ENCODE measurements at regions not wholly inside any gene's neighbourhood (a gene's known extent, or its start where the extent isn't known, plus 50 kb on each side); places are given as distances from the start of the nearest gene placed in this dataset.

GRCh38 chr2:194603429-194603828 lies 1053.6 kb upstream of the SLC39A10 start:
- no peaks in the 10 kb centered on the region for H3K27me3 ChIP-seq (ENCODE audit: control insufficient read depth, insufficient read depth, low read length)
- no peak overlapping the region for H3K9ac ChIP-seq (ENCODE audit: low read length)
- no peak overlapping the region for H3K27ac ChIP-seq (ENCODE audit: low read depth, low read length)
- H3K4me1 ChIP-seq (ENCODE audit: control insufficient read depth, insufficient read depth, low read length), result no peaks in the 10 kb centered on the region
- no peak overlapping the region for H3K4me3 ChIP-seq (ENCODE audit: low read depth, low read length)
- no peaks in the 10 kb centered on the region for H3K36me3 ChIP-seq (ENCODE audit: control insufficient read depth, insufficient read depth, low read length)
- peaks cover 37% of the 10 kb centered on the region for H3K9me3 ChIP-seq (ENCODE audit: control insufficient read depth, insufficient read depth, low read depth, low read length)

DNA sequence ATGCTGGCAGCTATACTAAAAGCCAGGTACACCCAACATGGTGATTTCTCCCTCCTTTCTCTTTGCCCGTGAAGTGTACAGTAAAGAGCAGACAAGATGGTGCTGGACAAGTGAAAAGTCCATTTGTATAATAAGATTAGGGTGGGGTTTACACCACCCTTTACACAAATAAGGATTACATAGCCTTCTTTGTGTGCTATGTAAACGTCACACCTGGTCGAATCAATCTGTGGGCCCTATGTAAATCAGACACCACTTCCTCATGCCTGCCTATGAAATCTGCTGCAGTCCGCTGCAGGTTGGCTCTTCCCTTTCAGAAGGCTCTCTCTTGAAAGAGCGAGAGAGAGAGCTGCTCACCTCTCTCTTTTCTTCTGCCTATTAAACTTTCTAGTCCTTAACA lies 1054.3 kb upstream of the SLC39A10 start:
- Histone ChIP-seq H3K4me1 (ENCODE audit: control insufficient read depth, insufficient read depth, low read length) (no peaks in the 10 kb centered on the region), H3K9me3 (ENCODE audit: control insufficient read depth, insufficient read depth, low read depth, low read length) (peaks cover 35% of the 10 kb centered on the region), H3K36me3 (ENCODE audit: control insufficient read depth, insufficient read depth, low read length) (no peaks in the 10 kb centered on the region), H3K27ac (ENCODE audit: low read depth, low read length) (no peak overlapping the region), H3K9ac (ENCODE audit: low read length) (no peak overlapping the region), H3K4me3 (ENCODE audit: low read depth, low read length) (no peak overlapping the region), H3K27me3 (ENCODE audit: control insufficient read depth, insufficient read depth, low read length) (no peaks in the 10 kb centered on the region)

GRCh38 chr2:194591192-194591591 lies 1065.8 kb upstream of the SLC39A10 start:
- Histone ChIP-seq H3K27me3 (ENCODE audit: control insufficient read depth, insufficient read depth, low read length) (no peaks in the 10 kb centered on the region), H3K36me3 (ENCODE audit: control insufficient read depth, insufficient read depth, low read length) (no peaks in the 10 kb centered on the region), H3K27ac (ENCODE audit: low read depth, low read length) (no peak overlapping the region), H3K4me1 (ENCODE audit: control insufficient read depth, insufficient read depth, low read length) (no peaks in the 10 kb centered on the region), H3K9me3 (ENCODE audit: control insufficient read depth, insufficient read depth, low read depth, low read length) (no peaks in the 10 kb centered on the region), H3K4me3 (ENCODE audit: low read depth, low read length) (no peak overlapping the region), H3K9ac (ENCODE audit: low read length) (no peak overlapping the region)

- Histone ChIP-seq H3K27ac (ENCODE audit: low read depth, low read length) (no peak overlapping the region), H3K9me3 (ENCODE audit: control insufficient read depth, insufficient read depth, low read depth, low read length) (no peaks in the 10 kb centered on the region), H3K4me1 (ENCODE audit: control insufficient read depth, insufficient read depth, low read length) (no peaks in the 10 kb centered on the region), H3K36me3 (ENCODE audit: control insufficient read depth, insufficient read depth, low read length) (no peaks in the 10 kb centered on the region), H3K9ac (ENCODE audit: low read length) (no peak overlapping the region), H3K4me3 (ENCODE audit: low read depth, low read length) (no peak overlapping the region), H3K27me3 (ENCODE audit: control insufficient read depth, insufficient read depth, low read length) (no peaks in the 10 kb centered on the region)
These were observed 1069.2 kb upstream of the SLC39A10 start for GRCh38 chr2:194587739-194588270.

- H3K4me3 ChIP-seq (ENCODE audit: low read depth, low read length), result no peak overlapping the region
- no peaks in the 10 kb centered on the region for H3K4me1 ChIP-seq (ENCODE audit: control insufficient read depth, insufficient read depth, low read length)
- no peak overlapping the region for H3K27ac ChIP-seq (ENCODE audit: low read depth, low read length)
- H3K9ac ChIP-seq (ENCODE audit: low read length), result no peak overlapping the region
- no peaks in the 10 kb centered on the region for H3K27me3 ChIP-seq (ENCODE audit: control insufficient read depth, insufficient read depth, low read length)
- no peaks in the 10 kb centered on the region for H3K9me3 ChIP-seq (ENCODE audit: control insufficient read depth, insufficient read depth, low read depth, low read length)
- H3K36me3 ChIP-seq (ENCODE audit: control insufficient read depth, insufficient read depth, low read length), result no peaks in the 10 kb centered on the region
These were observed 1089.4 kb upstream of the SLC39A10 start for GRCh38 chr2:194567661-194568017.

GRCh38 chr2:194566907-194567660 lies 1089.9 kb upstream of the SLC39A10 start:
- no peaks in the 10 kb centered on the region for H3K9me3 ChIP-seq (ENCODE audit: control insufficient read depth, insufficient read depth, low read depth, low read length)
- H3K36me3 ChIP-seq (ENCODE audit: control insufficient read depth, insufficient read depth, low read length), result no peaks in the 10 kb centered on the region
- no peak overlapping the region for H3K9ac ChIP-seq (ENCODE audit: low read length)
- H3K27me3 ChIP-seq (ENCODE audit: control insufficient read depth, insufficient read depth, low read length), result no peaks in the 10 kb centered on the region
- no peaks in the 10 kb centered on the region for H3K4me1 ChIP-seq (ENCODE audit: control insufficient read depth, insufficient read depth, low read length)
- no peak overlapping the region for H3K4me3 ChIP-seq (ENCODE audit: low read depth, low read length)
- no peak overlapping the region for H3K27ac ChIP-seq (ENCODE audit: low read depth, low read length)

DNA sequence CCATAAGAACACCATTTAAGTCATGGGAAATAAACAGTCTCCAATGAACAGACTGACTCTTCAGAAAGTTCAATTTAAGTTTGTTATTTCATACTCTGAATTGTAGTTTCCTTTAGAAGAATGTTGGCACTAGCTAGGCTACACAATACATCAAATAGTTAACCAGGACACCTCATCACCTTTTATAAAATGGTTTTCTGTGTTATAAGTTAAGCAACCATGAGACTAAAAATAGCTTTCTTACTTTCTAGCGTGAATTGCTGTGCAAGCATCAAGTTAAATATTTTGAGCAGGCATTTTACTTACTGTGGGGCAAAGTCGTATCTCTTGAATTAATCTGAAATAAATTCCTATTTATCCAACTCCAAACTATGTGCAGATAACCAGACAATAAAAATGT lies 1092.6 kb upstream of the SLC39A10 start:
- Histone ChIP-seq H3K9ac (ENCODE audit: low read length) (no peak overlapping the region), H3K27me3 (ENCODE audit: control insufficient read depth, insufficient read depth, low read length) (no peaks in the 10 kb centered on the region), H3K9me3 (ENCODE audit: control insufficient read depth, insufficient read depth, low read depth, low read length) (peaks cover 5% of the 10 kb centered on the region; the same call in 1 of the 2 replicates), H3K36me3 (ENCODE audit: control insufficient read depth, insufficient read depth, low read length) (no peaks in the 10 kb centered on the region), H3K4me1 (ENCODE audit: control insufficient read depth, insufficient read depth, low read length) (no peaks in the 10 kb centered on the region), H3K27ac (ENCODE audit: low read depth, low read length) (no peak overlapping the region), H3K4me3 (ENCODE audit: low read depth, low read length) (no peak overlapping the region)

DNA sequence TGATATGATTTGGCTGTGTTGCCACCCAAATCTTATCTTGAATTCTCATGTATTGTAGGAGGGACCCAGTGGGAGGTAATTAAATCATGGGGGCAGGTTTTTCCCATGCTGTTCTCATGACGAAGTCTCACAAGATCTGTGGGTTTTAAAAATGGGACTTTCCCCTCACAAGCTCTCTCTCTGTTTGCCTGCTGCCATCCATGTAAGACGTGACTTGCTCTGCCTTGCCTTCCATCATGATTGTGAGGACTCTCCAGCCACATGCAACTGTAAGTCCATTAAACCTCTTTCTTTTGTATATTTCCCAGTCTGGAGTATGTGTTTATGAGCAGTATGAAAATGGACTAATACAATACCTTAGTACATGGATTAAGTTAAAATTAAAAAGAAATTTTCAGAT lies 1094.7 kb upstream of the SLC39A10 start:
- H3K4me1 ChIP-seq (ENCODE audit: control insufficient read depth, insufficient read depth, low read length), result no peaks in the 10 kb centered on the region
- no peaks in the 10 kb centered on the region for H3K27me3 ChIP-seq (ENCODE audit: control insufficient read depth, insufficient read depth, low read length)
- no peak overlapping the region for H3K27ac ChIP-seq (ENCODE audit: low read depth, low read length)
- H3K4me3 ChIP-seq (ENCODE audit: low read depth, low read length), result no peak overlapping the region
- H3K36me3 ChIP-seq (ENCODE audit: control insufficient read depth, insufficient read depth, low read length), result no peaks in the 10 kb centered on the region
- peaks cover 5% of the 10 kb centered on the region; the same call in 1 of the 2 replicates for H3K9me3 ChIP-seq (ENCODE audit: control insufficient read depth, insufficient read depth, low read depth, low read length)
- H3K9ac ChIP-seq (ENCODE audit: low read length), result no peak overlapping the region

DNA sequence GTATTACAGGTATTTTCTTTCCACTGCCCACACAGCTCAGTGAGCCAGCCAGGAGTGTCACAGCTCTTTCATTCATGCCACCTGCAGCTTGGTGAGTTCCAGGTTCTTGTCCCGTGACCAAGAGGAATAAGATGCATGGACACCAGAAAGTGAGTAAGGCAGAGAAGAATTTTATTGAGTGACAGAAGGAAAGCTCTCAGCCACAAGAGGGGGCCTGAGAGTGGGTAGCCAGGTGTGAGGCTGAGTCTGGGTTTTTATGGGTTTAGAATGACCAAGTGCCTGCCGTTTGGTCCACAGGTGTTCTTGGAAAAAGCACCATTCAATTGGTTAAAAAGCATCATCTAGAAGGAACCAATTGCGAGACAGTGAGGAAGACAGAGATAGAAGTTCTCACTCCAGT lies 1097.1 kb upstream of the SLC39A10 start:
- H3K4me1 ChIP-seq (ENCODE audit: control insufficient read depth, insufficient read depth, low read length), result no peaks in the 10 kb centered on the region
- H3K9me3 ChIP-seq (ENCODE audit: control insufficient read depth, insufficient read depth, low read depth, low read length), result peaks cover 5% of the 10 kb centered on the region; the same call in 1 of the 2 replicates
- H3K27ac ChIP-seq (ENCODE audit: low read depth, low read length), result no peak overlapping the region
- no peak overlapping the region for H3K4me3 ChIP-seq (ENCODE audit: low read depth, low read length)
- no peaks in the 10 kb centered on the region for H3K27me3 ChIP-seq (ENCODE audit: control insufficient read depth, insufficient read depth, low read length)
- H3K9ac ChIP-seq (ENCODE audit: low read length), result no peak overlapping the region
- H3K36me3 ChIP-seq (ENCODE audit: control insufficient read depth, insufficient read depth, low read length), result no peaks in the 10 kb centered on the region

- Histone ChIP-seq H3K4me3 (ENCODE audit: low read depth, low read length) (no peak overlapping the region), H3K36me3 (ENCODE audit: control insufficient read depth, insufficient read depth, low read length) (no peaks in the 10 kb centered on the region), H3K9me3 (ENCODE audit: control insufficient read depth, insufficient read depth, low read depth, low read length) (peaks cover 5% of the 10 kb centered on the region; the same call in 1 of the 2 replicates), H3K9ac (ENCODE audit: low read length) (no peak overlapping the region), H3K27me3 (ENCODE audit: control insufficient read depth, insufficient read depth, low read length) (no peaks in the 10 kb centered on the region), H3K4me1 (ENCODE audit: control insufficient read depth, insufficient read depth, low read length) (no peaks in the 10 kb centered on the region), H3K27ac (ENCODE audit: low read depth, low read length) (no peak overlapping the region)
These were observed 1097.5 kb upstream of the SLC39A10 start for GRCh38 chr2:194559523-194559922.

DNA sequence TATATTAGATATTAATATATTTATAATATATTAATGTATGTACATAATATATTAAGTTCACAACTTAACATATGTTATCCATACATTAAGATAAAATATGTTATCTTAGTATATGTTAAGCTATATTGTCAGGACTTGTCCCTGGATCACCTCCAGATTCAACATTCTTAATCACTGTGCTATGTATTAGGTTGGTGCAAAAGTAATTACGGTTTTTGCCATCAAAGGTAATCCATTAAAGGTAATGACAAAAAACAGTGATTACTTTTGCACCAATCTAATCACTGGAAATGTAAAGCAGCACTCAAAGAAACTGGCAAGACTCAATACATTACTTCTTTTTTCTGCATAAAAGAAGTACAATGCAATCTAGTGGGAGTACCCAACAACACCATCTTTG lies 1099.0 kb upstream of the SLC39A10 start:
- Histone ChIP-seq H3K4me1 (ENCODE audit: control insufficient read depth, insufficient read depth, low read length) (no peaks in the 10 kb centered on the region), H3K27ac (ENCODE audit: low read depth, low read length) (no peak overlapping the region), H3K4me3 (ENCODE audit: low read depth, low read length) (no peak overlapping the region), H3K9ac (ENCODE audit: low read length) (no peak overlapping the region), H3K27me3 (ENCODE audit: control insufficient read depth, insufficient read depth, low read length) (no peaks in the 10 kb centered on the region), H3K9me3 (ENCODE audit: control insufficient read depth, insufficient read depth, low read depth, low read length) (peaks cover 5% of the 10 kb centered on the region; the same call in 1 of the 2 replicates), H3K36me3 (ENCODE audit: control insufficient read depth, insufficient read depth, low read length) (no peaks in the 10 kb centered on the region)
